ES-I3 (cell line): ENCODE measurements at regions not wholly inside any gene's neighbourhood (a gene's known extent, or its start where the extent isn't known, plus 50 kb on each side); places are given as distances from the start of the nearest gene placed in this dataset.

Experiments used
- H3K36me3 ChIP-seq: 2 replicates; pipeline ENCODE4 v1.6.1; 2013; ENCODE audit warnings: mild to moderate bottlenecking, low read length, control low read depth, moderate library complexity; ENCODE audit not compliant: insufficient read depth
- H3K4me1 ChIP-seq: 2 replicates; pipeline ENCODE4 v1.6.1; 2013; ENCODE audit warnings: mild to moderate bottlenecking, control low read depth, low read length; ENCODE audit not compliant: insufficient read depth
- H3K9ac ChIP-seq: 2 replicates; pipeline ENCODE4 v1.6.1; 2013; ENCODE audit warnings: low read depth, mild to moderate bottlenecking, low read length, moderate library complexity
- H3K9me3 ChIP-seq: 2 replicates; pipeline ENCODE4 v1.6.1; 2013; ENCODE audit warnings: mild to moderate bottlenecking, low read length, moderate library complexity; ENCODE audit not compliant: control insufficient read depth, insufficient read depth

DNA sequence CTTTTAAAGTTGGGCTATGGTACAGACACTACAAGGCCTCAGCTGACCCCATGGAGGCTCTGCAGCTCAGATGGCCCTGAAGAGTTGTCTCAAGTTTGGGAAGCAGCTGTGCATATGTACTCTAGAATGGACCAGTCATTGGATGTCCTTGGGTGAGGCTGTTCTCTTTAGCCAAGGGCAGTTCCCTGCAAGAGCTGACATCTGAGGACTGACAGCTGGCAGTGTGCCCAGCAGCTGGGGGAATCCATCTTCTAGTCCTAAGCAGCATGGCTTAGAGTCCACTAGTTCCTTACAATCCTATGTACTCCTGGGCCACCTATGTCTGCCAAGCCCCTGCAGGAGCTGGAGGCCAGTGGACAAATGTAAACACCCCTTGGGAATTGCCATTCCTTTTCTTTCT lies 76.5 kb downstream of the C11orf91 start:
- H3K9me3 ChIP-seq, result no peaks in the 10 kb centered on the region
- no peak overlapping the region for H3K9ac ChIP-seq
- no peaks in the 10 kb centered on the region for H3K36me3 ChIP-seq
- peaks cover 7% of the 10 kb centered on the region for H3K4me1 ChIP-seq

DNA sequence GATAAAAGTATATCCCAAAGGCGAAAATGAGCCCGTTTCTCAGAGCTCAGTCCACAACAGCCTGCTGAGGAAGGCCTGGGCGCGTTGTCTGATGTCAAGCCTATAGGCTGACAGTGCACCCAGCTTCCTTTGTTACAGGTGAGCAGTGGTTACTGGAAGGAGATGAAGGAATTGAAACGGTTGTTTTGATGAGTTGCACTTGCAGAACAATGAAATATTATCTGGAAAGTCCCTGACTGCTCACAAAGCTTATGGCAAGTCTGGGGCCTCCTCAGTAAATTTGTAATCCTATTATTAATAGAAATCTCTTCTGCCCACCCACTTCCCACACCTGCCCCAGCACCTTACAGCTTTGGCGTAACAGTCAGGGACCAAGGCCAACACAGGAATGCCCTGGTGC lies 77.8 kb downstream of the C11orf91 start:
- no peaks in the 10 kb centered on the region for H3K9me3 ChIP-seq
- no peak overlapping the region for H3K9ac ChIP-seq
- no peaks in the 10 kb centered on the region for H3K36me3 ChIP-seq
- peaks cover 20% of the 10 kb centered on the region for H3K4me1 ChIP-seq

DNA sequence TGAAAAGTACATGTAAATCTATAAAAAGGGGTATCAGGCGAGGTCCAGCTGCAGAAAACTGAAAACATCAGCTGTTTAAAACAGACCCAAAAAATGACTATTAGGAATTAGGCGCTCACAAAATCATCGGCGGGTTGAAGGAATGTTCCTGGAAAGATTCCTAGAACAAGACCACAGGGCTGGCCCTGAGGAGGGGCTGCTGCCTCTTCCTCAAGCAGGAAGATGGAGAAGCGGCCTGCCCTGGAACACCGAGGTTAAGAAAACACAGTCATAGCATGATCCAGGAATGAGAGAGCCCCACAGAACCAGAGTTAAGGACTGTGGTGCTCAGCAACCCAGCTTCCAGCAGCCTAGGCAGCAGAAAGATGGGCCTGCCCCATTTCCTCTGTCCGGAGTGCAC lies 78.4 kb downstream of the C11orf91 start:
- H3K36me3 ChIP-seq, result no peaks in the 10 kb centered on the region
- no peak overlapping the region for H3K9ac ChIP-seq
- no peaks in the 10 kb centered on the region for H3K9me3 ChIP-seq
- peaks cover 20% of the 10 kb centered on the region for H3K4me1 ChIP-seq

DNA sequence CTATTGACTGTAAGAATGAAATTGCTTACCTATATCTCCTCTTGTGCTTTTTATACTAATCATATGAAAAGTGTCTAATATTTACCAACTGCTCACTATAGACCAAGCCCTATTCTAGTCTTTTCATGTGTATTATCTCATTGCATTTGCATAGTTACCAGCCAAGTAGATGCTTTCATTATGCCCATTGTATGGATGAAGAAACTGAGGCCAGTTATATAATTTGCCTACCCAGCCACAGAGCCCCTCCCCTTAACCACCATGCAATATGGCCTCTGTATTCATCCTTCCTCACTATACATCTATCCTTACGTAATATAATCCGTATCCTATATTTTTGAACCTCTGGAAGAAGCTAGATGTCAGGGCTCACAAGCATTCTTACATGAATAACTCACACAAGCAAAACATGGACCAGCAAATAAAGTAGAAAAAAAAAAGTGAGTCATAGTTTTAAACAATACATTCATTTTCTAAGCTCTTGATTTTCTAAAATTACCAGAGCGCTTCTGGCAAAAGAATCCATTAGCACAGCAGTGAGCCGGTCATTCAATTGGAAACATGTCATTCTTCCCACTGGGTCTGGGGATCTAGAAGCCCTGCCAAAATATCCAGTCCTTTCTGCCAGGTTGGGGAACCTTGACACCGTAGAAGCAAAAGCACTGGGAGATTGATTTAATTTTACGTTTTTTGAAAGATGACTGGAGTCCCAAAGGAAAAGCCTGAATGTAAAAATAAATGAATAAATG lies 80.0 kb downstream of the C11orf91 start:
- H3K4me1 ChIP-seq, result peaks cover 20% of the 10 kb centered on the region
- no peaks in the 10 kb centered on the region for H3K9me3 ChIP-seq
- H3K9ac ChIP-seq, result no peak overlapping the region
- no peaks in the 10 kb centered on the region for H3K36me3 ChIP-seq

DNA sequence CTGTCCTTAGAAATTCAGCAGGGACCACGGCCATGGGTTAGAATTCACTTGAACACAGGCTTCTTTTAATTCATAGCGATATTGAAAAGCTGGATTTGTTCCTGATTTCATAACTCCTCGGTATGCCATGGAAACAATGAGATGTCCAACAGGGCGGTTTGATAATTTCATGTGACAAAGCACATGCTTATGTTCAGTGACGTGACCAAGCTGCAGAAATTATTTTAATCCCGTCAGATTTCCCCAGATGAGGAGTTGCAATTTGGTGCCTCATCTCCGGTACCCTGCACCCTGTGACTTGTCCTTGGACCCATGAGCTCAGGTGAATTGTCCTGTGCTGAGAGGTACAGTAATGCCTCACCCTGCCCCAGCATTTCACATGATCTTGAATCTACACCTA lies 81.7 kb downstream of the C11orf91 start:
- H3K9me3 ChIP-seq, result no peaks in the 10 kb centered on the region
- H3K36me3 ChIP-seq, result no peaks in the 10 kb centered on the region
- H3K9ac ChIP-seq, result no peak overlapping the region
- H3K4me1 ChIP-seq, result peaks cover 20% of the 10 kb centered on the region

DNA sequence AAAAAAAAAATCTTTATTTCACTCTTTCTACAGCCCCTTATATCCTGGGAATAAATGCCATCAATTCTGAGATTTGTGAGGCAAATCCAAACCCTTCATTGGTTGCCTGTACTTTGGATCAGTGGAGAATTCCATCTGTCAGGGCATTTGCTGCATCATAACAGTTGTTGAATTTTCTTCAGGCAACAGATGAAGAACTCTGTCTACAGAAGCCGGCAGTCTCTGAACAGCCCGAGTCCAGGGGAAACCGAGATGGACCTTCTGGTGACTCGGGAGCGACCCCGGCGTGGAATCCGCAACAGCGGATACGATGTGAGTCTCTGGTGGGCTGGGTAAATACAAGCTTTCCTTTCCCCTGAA lies 82.3 kb downstream of the C11orf91 start:
- Histone ChIP-seq H3K9ac (no peak overlapping the region), H3K9me3 (no peaks in the 10 kb centered on the region), H3K36me3 (no peaks in the 10 kb centered on the region), H3K4me1 (peaks cover 20% of the 10 kb centered on the region)

DNA sequence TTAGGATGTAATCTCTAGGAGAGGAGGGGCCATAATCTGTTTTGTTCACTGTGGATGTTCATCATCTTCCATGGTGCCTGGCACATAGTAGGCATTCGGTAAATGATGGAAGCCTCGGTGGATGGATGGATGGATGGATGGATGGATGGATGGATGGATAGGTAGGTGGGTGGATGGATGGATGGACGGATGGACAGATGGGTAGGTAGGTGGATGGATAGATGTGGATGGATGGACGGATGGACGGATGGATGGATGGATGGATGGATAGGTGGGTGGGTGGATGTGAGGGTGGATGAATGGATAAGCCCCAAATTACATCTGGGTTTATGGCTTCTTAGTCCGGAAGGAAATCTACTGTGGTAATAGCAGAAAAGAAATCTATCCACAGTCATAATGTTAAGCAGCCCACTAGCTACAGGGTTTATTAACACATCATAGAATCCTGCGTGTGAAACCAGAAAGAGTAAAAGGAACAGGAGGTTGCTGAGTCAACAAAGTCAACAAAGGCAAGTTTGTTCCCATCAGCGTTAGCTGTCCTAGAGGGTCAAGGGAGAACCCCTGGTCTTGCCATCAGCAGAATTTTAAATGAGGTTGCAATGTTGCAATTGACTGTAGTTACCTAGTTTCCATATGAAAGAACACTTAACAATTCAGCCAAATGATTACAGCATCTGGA lies 82.8 kb downstream of the C11orf91 start:
- peaks cover 20% of the 10 kb centered on the region for H3K4me1 ChIP-seq
- H3K9me3 ChIP-seq, result no peaks in the 10 kb centered on the region
- no peaks in the 10 kb centered on the region for H3K36me3 ChIP-seq
- H3K9ac ChIP-seq, result no peak overlapping the region

DNA sequence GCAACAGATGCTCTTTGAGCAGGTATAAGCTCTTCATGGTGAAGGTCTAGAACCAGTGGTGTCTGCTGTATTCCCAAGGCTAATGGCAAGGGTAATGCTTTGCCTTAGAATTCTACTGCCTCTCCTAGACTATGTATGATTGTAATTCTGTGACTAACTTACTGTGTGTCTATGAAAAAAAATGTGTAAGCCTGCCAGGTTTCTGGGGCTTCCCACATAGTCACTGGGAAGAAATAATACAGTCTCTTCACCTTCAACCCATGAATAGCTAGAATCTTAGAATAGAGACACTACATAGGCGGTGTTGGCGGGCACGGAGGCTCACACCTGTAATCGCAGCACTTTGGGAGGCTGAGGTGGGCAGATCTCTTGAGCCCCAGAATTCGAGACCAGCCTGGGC lies 84.1 kb downstream of the C11orf91 start:
- Histone ChIP-seq H3K9ac (no peak overlapping the region), H3K9me3 (no peaks in the 10 kb centered on the region), H3K36me3 (no peaks in the 10 kb centered on the region), H3K4me1 (peaks cover 20% of the 10 kb centered on the region)

DNA sequence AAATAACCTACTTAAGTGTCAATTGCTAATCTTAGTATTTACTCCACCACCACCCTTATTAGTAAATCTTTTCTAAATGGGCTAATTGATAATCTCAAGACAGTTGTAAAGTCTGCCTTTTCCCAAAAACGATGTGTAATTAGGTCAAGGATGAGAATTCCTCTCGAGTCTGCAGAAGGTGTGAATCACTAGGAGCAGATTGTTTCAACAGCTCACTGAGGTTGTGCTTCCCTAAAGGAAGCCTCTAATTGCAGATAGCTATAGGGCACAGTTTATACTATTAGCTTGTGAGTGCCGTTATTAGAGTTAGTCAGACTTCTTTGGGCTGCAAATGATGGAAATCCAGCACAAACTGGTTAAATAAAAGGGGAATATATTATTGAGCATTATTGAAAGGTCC lies 84.9 kb downstream of the C11orf91 start:
- H3K9ac ChIP-seq, result no peak overlapping the region
- H3K9me3 ChIP-seq, result no peaks in the 10 kb centered on the region
- H3K36me3 ChIP-seq, result no peaks in the 10 kb centered on the region
- peaks cover 20% of the 10 kb centered on the region for H3K4me1 ChIP-seq

DNA sequence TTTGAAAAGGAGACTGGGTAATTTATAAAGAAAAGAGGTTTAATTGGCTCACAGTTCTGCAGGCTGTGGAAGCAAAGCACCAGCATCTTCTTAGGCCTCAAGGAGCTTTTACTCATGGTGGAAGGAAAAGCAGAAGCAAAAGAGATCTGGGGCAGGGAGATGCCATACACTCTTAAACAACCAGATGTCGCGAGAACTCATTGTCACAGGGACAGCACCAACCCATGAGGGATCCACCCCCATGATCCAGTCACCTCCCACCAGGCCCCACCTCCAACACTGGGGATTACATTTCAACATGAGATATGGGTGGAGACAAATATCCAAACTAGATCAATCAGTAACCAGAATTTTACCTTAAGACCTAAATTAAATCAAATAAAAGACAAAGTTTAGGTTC lies 87.2 kb downstream of the C11orf91 start:
- Histone ChIP-seq H3K9me3 (no peaks in the 10 kb centered on the region), H3K4me1 (peaks cover 6% of the 10 kb centered on the region), H3K36me3 (no peaks in the 10 kb centered on the region), H3K9ac (no peak overlapping the region)

DNA sequence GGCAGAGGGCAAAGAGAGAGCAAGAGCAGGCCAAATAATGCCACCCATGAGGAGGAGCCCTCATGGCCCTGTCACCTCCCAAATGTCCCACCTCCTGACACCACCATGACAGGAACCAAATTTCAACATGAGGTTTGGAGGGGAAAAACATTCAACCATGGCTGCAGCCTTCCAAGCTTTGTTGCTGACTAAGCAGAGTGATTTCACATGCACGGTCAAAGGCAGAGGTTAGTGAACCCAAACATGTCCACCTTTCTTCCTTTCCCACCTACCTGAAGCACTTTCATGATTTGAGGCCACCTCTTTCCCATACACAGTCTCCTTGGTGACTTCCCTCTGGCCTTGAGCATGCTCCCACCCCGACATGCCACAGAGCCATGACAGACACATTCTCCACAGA lies 89.7 kb downstream of the C11orf91 start:
- Histone ChIP-seq H3K36me3 (no peaks in the 10 kb centered on the region), H3K9ac (no peak overlapping the region), H3K4me1 (no peaks in the 10 kb centered on the region), H3K9me3 (no peaks in the 10 kb centered on the region)

DNA sequence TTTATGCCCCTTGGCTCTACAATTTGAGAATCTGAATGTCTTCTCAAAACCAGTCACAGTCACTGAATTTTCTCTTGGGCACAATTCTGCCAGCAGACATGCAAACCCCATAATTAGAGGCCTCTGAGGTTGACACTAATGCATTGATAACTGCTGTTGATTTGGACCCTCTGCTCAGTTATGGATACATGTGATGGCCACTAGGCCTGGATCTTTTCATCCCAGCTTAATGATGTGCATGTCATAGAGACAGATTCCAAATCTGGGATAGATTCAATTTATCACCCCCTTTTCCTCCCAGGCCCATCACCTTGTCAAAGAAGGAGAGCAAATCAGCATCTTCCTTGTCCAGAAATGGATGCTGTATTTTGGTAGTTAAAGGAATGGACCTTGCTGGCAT lies 92.2 kb downstream of the C11orf91 start:
- no peak overlapping the region for H3K9ac ChIP-seq
- H3K36me3 ChIP-seq, result no peaks in the 10 kb centered on the region
- no peaks in the 10 kb centered on the region for H3K4me1 ChIP-seq
- no peaks in the 10 kb centered on the region for H3K9me3 ChIP-seq

DNA sequence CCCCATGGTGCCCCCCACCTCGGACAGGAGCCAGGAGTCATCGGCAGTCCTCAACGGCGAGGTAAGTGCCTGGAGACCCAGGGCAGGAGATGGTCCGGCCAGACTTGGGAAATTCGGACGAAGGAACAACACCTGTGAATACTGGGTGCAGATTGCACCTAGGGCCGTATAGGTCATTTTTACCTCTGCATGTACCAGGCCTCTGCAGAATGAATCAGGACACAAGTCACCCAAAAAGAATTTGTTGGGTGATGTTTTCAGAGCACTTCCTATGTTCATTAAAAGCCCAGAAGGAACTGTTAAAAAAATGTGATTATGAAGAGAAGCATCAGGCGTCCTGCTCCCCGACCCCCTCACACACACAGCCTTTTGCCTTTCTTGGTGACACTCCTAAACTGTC lies 93.9 kb downstream of the C11orf91 start:
- Histone ChIP-seq H3K9ac (no peak overlapping the region), H3K9me3 (no peaks in the 10 kb centered on the region), H3K36me3 (no peaks in the 10 kb centered on the region), H3K4me1 (no peaks in the 10 kb centered on the region)

DNA sequence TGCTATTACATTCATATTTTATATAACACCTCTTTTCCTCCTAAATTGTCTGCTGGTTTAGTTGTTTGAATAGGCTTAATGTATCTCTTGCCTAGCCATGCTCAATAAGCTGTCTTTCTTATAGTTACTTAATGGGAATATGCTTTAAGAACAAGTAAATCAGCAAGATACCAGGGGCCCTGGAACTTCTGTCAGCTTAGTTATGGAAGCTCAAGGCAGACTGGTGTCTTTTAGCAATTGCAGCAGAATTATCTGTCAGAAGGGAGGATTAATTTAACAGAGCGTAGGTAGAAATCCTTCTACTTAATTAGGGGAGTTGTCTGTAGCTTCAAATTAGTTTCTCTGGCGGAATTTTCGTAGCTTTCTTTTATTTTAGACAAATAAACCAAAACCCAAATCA lies 94.9 kb downstream of the C11orf91 start:
- Histone ChIP-seq H3K9me3 (no peaks in the 10 kb centered on the region), H3K9ac (no peak overlapping the region), H3K4me1 (no peaks in the 10 kb centered on the region), H3K36me3 (no peaks in the 10 kb centered on the region)

DNA sequence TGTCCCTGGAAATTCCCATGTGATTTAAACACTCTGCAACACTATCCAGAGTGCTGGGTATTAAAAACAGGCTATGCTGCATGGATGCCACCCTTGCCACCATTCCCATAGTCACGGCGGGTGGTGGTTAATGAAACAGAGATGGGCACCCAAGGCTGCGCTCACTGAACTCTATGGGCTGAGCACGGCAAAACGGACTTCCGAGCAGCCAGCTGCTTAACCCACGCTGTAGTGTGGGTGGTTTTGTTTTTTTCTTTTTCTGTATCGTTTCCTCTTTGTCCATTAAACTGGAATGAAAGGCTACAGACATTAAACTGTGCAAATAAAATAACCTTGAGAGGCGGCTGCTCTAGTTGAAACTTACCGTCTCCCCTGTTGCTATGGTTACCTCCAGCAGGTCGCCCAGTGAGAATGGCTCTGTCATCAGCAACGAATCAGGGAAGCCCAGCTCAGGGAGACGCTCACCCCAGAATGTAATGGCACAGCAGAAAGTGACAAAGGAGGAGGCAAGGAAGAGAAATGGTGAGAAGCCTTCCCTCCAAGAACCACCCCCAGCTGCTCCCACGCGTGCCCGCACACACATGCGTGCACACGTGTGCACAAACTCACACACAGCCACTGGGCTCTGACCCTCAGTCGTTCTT lies 102.1 kb downstream of the C11orf91 start:
- no peaks in the 10 kb centered on the region for H3K4me1 ChIP-seq
- peaks cover 2% of the 10 kb centered on the region; the same call in 1 of the 2 replicates for H3K9me3 ChIP-seq
- no peaks in the 10 kb centered on the region for H3K36me3 ChIP-seq
- no peak overlapping the region for H3K9ac ChIP-seq
